Psoas muscle (tissue), 7 donors: ENCODE measurements at regions not wholly inside any gene's neighbourhood (a gene's known extent, or its start where the extent isn't known, plus 50 kb on each side); places are given as distances from the start of the nearest gene placed in this dataset.

Experiments used
- ATAC-seq, 4 donors: fragments of 200-7000 bp; cut with Tn5 transposase; one replicate each; pipeline ENCODE4 v1.9.1; 2020; ENCODE audit warnings: moderate library complexity in 3 of 4, mild to moderate bottlenecking in 2 of 4
- DNase-seq, 2 donors: peaks; one replicate each; pipeline ENCODE4 v3.0.0-alpha.2; 2020
- H3K27ac ChIP-seq: fragments of 200-600 bp; one replicate; pipeline ENCODE4 v1.8.0; 2022
- H3K27me3 ChIP-seq, 3 donors: fragments of 200-600 bp in 1 of 3; one replicate each; pipeline versions ENCODE4 v1.6.1 to v1.8.0; 2013 to 2022; ENCODE audit warnings: low read length in 2 of 3, mild to moderate bottlenecking in 2 of 3, moderate library complexity in 1 of 3; ENCODE audit not compliant: insufficient read depth in 3 of 3
- H3K36me3 ChIP-seq, 2 donors: fragments of 200-600 bp in 1 of 2; one replicate each; pipeline versions ENCODE4 v1.6.1 to v1.8.0; 2013 to 2022; ENCODE audit warnings: low read depth in 1 of 2, mild to moderate bottlenecking in 1 of 2, moderate library complexity in 1 of 2; ENCODE audit not compliant: insufficient read depth in 1 of 2
- H3K4me1 ChIP-seq: fragments of 200-600 bp; one replicate; pipeline ENCODE4 v1.8.0; 2022
- H3K4me3 ChIP-seq: fragments of 200-600 bp; one replicate; pipeline ENCODE4 v1.8.0; 2022; ENCODE audit warnings: mild to moderate bottlenecking
- H3K9me3 ChIP-seq: fragments of 200-600 bp; one replicate; pipeline ENCODE4 v1.8.0; 2022
- WGBS, 3 donors: extraction: QIAGEN DNeasy Blood & Tissue Kit; methylation state at CpG; one replicate each; pipeline versions ENCODE4 v1.1.6 to v1.1.7; 2013; 5-methylcytosine and 5-hydroxymethylcytosine counted together
- intact Hi-C, 2 donors: fragments of 100-400 bp; cut with DNase I; formaldehyde crosslinking; loops; one replicate each; pipeline versions ENCODE4 v1.11.0 to v1.14.2; 2022
- TF ChIP-seq, protein P1 (sequence below): fragments of 200-600 bp; IDR thresholded peaks from one replicate; pipeline ENCODE4 v1.8.0; 2022; ENCODE audit warnings: antibody characterized with exemption
- donor health status: healthy with polysubstance abuse.
- donor health status: DM: no; HTN: no; CAD: no; lungs with moderate emphysema.
- donor health status: Bipolar disorder and iron deficiency.
- donor health status: healthy.
- donor health status: DM: yes; HTN: yes; CAD: no.
- donor health status: DM: no; HTN: no; CAD: no.
- donor health status: DM: yes; HTN: yes; CAD: no.

DNA sequence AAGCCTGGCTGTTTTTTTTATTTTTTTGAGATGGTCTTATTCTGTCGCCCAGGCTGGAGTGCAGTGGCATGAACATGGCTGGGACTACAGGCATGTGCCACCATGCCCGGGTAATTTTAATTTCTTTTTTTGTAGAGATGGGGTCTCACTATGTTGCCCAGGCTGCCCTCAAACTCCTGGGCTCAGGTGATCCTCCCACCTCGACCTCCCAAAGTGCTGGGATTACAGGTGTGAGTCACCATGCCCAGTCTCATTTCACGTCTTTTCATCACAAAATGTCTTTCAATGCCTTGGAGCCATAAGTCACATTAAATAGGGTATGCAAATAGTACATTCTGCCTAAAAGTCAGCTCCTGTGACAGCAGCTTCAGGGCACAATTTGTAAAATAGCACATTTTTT, 52.8 kb downstream of the SOX2 start:
- TF ChIP-seq, protein P1, sequence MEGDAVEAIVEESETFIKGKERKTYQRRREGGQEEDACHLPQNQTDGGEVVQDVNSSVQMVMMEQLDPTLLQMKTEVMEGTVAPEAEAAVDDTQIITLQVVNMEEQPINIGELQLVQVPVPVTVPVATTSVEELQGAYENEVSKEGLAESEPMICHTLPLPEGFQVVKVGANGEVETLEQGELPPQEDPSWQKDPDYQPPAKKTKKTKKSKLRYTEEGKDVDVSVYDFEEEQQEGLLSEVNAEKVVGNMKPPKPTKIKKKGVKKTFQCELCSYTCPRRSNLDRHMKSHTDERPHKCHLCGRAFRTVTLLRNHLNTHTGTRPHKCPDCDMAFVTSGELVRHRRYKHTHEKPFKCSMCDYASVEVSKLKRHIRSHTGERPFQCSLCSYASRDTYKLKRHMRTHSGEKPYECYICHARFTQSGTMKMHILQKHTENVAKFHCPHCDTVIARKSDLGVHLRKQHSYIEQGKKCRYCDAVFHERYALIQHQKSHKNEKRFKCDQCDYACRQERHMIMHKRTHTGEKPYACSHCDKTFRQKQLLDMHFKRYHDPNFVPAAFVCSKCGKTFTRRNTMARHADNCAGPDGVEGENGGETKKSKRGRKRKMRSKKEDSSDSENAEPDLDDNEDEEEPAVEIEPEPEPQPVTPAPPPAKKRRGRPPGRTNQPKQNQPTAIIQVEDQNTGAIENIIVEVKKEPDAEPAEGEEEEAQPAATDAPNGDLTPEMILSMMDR, result no peak
- no peak for DNase-seq
- intact Hi-C loops, result no loop called here
- no peak for ATAC-seq
- no peaks in the 10 kb centered on the region for H3K4me1 ChIP-seq
- no peaks in the 10 kb centered on the region for H3K36me3 ChIP-seq
- H3K4me3 ChIP-seq, result no peak overlapping the region
- H3K27ac ChIP-seq, result no peak overlapping the region
- no peaks in the 10 kb centered on the region for H3K9me3 ChIP-seq
- no peaks in the 10 kb centered on the region for H3K27me3 ChIP-seq
- 81 to 84% (median 84%) methylated on average over 4 of the region's 4 CpGs for WGBS, 3 donors

DNA sequence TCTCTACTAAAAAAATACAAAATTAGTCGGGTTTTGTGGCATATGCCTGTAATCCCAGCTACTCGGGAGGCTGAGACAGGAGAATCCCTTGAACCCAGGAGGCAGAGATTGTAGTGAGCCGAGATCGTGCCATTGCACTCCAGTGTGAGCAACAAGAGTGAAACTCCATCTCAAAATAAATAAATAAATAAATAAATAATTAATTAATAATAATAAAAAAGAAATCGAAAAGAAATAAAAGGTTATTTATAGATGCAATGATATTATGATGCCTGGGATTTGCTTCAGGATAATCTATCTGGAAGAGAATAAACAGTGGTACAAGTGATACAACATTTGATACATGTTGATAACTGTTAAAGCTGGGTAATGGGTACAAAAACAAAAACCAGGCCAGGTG, 58.6 kb downstream of the SOX2 start:
- H3K27me3 ChIP-seq, result no peaks in the 10 kb centered on the region
- H3K36me3 ChIP-seq, result no peaks in the 10 kb centered on the region
- ATAC-seq (no peak), DNase-seq (no peak)
- no peaks in the 10 kb centered on the region for H3K9me3 ChIP-seq
- H3K4me1 ChIP-seq, result no peaks in the 10 kb centered on the region
- intact Hi-C loops, result no loop called here
- TF ChIP-seq, protein P1, result no peak
- 91 to 93% (median 92%) methylated on average over 5 of the region's 5 CpGs for WGBS, 3 donors
- no peak overlapping the region for H3K4me3 ChIP-seq
- no peak overlapping the region for H3K27ac ChIP-seq

DNA sequence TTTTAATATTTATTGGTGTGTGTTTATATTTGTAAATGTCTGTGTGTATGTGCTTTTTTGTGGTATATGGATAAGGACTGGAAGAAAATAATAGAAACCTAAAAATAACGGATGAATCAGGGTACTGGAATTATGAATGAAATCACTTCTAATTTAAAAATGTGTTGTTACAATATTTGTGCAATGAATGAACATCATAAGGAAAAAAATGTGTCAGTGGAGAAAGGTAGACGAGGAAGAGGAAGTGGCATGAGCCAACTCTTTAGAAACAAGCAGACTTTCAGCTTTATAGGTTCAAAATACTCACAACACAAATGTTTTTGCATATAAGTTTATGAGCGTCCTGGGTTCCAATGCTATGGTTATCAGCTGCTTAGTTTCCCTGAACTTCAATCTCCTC, 59.4 kb downstream of the SOX2 start:
- 57 to 70% (median 70%) methylated on average over 3 of the region's 3 CpGs for WGBS, 3 donors
- no peak overlapping the region for H3K4me3 ChIP-seq
- TF ChIP-seq, protein P1, result no peak
- no peaks in the 10 kb centered on the region for H3K27me3 ChIP-seq
- no peak overlapping the region for H3K27ac ChIP-seq
- no peaks in the 10 kb centered on the region for H3K9me3 ChIP-seq
- H3K36me3 ChIP-seq, result no peaks in the 10 kb centered on the region
- ATAC-seq (no peak), DNase-seq (no peak)
- H3K4me1 ChIP-seq, result no peaks in the 10 kb centered on the region
- intact Hi-C loops, result no loop called here

DNA sequence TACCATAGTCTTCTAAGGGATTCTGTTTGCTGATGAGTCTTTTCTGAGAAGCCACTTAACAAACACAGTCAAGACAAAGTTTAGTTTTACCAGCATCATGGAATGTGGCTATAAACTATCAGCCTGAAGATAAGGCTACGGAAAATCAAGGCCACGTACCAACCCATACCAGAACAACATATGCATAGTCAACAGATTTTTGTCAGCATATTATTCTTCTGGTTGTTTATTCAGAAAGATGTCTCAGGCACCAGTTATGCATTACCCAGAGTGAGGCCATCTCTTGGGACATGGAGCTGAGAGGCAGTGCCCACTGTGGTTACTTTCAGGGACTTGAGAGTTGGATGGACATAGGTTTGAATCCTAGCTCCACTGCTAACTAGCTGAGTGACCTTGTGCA, 60.4 kb downstream of the SOX2 start:
- no peak for ATAC-seq
- H3K9me3 ChIP-seq, result no peaks in the 10 kb centered on the region
- DNase-seq, result no peak
- WGBS, 3 donors, result 82 to 94% (median 92%) methylated on average over 2 of the region's 2 CpGs
- H3K27ac ChIP-seq, result no peak overlapping the region
- H3K36me3 ChIP-seq, result no peaks in the 10 kb centered on the region
- intact Hi-C loops, result no loop called here
- no peaks in the 10 kb centered on the region for H3K4me1 ChIP-seq
- TF ChIP-seq, protein P1, result no peak
- no peak overlapping the region for H3K4me3 ChIP-seq
- no peaks in the 10 kb centered on the region for H3K27me3 ChIP-seq

DNA sequence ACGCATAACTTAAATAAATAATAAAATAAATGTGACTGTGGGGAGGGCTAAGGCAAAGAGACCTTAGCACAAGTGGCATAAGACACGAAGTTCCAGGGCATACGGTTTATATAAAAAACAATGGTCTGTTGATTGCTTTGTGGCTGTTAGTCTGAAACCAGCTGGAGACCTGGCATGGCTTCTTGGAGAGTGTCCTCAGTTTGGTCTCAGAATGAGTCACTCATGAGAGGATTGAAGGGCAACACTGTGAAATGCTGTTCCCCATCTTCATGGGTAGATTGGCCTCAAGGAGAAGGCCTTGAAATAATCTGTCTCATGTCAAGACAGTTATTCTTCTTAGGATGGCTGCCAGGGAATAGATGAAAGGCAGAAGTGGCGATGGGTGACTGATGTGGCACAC, 62.2 kb downstream of the SOX2 start:
- DNase-seq, result no peak
- H3K4me3 ChIP-seq, result no peak overlapping the region
- WGBS, 3 donors, result 37 to 58% (median 53%) methylated on average over 4 of the region's 4 CpGs
- no peaks in the 10 kb centered on the region for H3K27me3 ChIP-seq
- no peak for ATAC-seq
- no peaks in the 10 kb centered on the region for H3K4me1 ChIP-seq
- no peak overlapping the region for H3K27ac ChIP-seq
- TF ChIP-seq, protein P1, result no peak
- intact Hi-C loops, result no loop called here
- no peaks in the 10 kb centered on the region for H3K36me3 ChIP-seq
- H3K9me3 ChIP-seq, result no peaks in the 10 kb centered on the region
